HCT116 (cell line): ENCODE measurements at regions not wholly inside any gene's neighbourhood (a gene's known extent, or its start where the extent isn't known, plus 50 kb on each side); places are given as distances from the start of the nearest gene placed in this dataset.

Experiments
- ATAC-seq: fragments of 200-7000 bp; cut with Tn5 transposase; 2 replicates; pipeline ENCODE4 v1.9.1; 2020; ENCODE audit warnings: mild to moderate bottlenecking, moderate library complexity
- BruUV-seq: library from RNA; stranded (reverse); fragments of 400-500 nt; replicated peaks from 2 replicates; lab custom pipeline; 2021; lab: Mats Ljungman, UMichigan
- CTCF ChIA-PET: fragments of 300-600 bp; sonication (Branson Sonifier 250); formaldehyde crosslinking; loops from one replicate; lab custom pipeline; 2021; ENCODE audit warnings: antibody characterized with exemption; lab: Charles Lee
- POLR2A ChIA-PET: fragments of 300-600, 350-600 bp; sonication (Branson Sonifier 250); formaldehyde crosslinking; loops from one replicate; lab custom pipeline; 2021; ENCODE audit warnings: antibody characterized with exemption; lab: Charles Lee
- RAD21 ChIA-PET, 2 experiments: fragments of 300-600 bp; sonication (Branson Sonifier 250); formaldehyde crosslinking; loops; one replicate each; lab custom pipeline; 2023; ENCODE audit warnings: low total read pairs in 2 of 2; ENCODE audit not compliant: uncharacterized antibody in 2 of 2, unreplicated experiment in 2 of 2, low non-redundant PET in 1 of 2; lab: Charles Lee
- DNase-seq: peaks from one replicate; pipeline ENCODE4 v3.0.0-alpha.2; 2010; ENCODE audit warnings: low read depth, low spot score
- H2AFZ ChIP-seq: fragments of 200-600 bp; shearing (Covaris generic), sonication (generic); 2 replicates; pipeline ENCODE4 v1.6.1; 2017; ENCODE audit warnings: low read depth, mixed run types, mixed read lengths, antibody characterized with exemption, low read length; ENCODE audit not compliant: poor library complexity, severe bottlenecking
- H3K27ac ChIP-seq: 2 replicates; pipeline ENCODE4 v1.5.1; 2012; ENCODE audit warnings: low read depth, low read length
- H3K27me3 ChIP-seq: fragments of 200-600 bp; sonication (generic); 2 replicates; pipeline ENCODE4 v1.6.1; 2016; ENCODE audit warnings: mixed run types, low read length, mixed read lengths; ENCODE audit not compliant: insufficient read depth
- H3K36me3 ChIP-seq, 2 experiments: fragments of 200-500 bp in 1 of 2; fragments of 200-600 bp in 1 of 2; sonication (Bioruptor generic) in 1 of 2; sonication (generic) in 1 of 2; 2 replicates each; pipeline versions ENCODE4 v1.5.1 to v1.6.1; 2014 to 2016; ENCODE audit warnings: low read length in 2 of 2, inconsistent platforms in 1 of 2, mixed read lengths in 1 of 2, mixed run types in 1 of 2; ENCODE audit not compliant: insufficient read depth in 2 of 2, control insufficient read depth in 1 of 2
- H3K4me1 ChIP-seq, 2 experiments: fragments of 200-600 bp in 1 of 2; sonication (generic) in 1 of 2; 2 replicates each; pipeline versions ENCODE4 v1.5.1 to v1.6.1; 2012 to 2017; ENCODE audit warnings: low read length in 2 of 2, inconsistent platforms in 1 of 2, mild to moderate bottlenecking in 1 of 2, mixed read lengths in 1 of 2, mixed run types in 1 of 2, moderate library complexity in 1 of 2; ENCODE audit not compliant: insufficient read depth in 2 of 2, control insufficient read depth in 1 of 2
- H3K4me2 ChIP-seq: fragments of 200-600 bp; sonication (generic); 2 replicates; pipeline ENCODE4 v1.6.1; 2017; ENCODE audit warnings: mixed run types, low read length, mixed read lengths
- H3K4me3 ChIP-seq, 2 experiments: fragments of 200-600 bp in 1 of 2; sonication (generic) in 1 of 2; replicated peaks in 1 of 2; 2 replicates each; pipeline ENCODE4 v1.5.1; 2011 to 2016; ENCODE audit warnings: low read length in 2 of 2, control low read depth in 1 of 2, low read depth in 1 of 2, mild to moderate bottlenecking in 1 of 2, mixed read lengths in 1 of 2, mixed run types in 1 of 2
- H3K79me2 ChIP-seq: fragments of 200-600 bp; sonication (generic); 2 replicates; pipeline ENCODE4 v1.6.1; 2017; ENCODE audit warnings: mild to moderate bottlenecking, mixed run types, low read length, moderate library complexity, mixed read lengths; ENCODE audit not compliant: insufficient read depth
- H3K9ac ChIP-seq: fragments of 200-600 bp; sonication (generic); 2 replicates; pipeline ENCODE4 v1.6.1; 2016; ENCODE audit warnings: low read length, mixed read lengths
- H3K9me2 ChIP-seq: fragments of 200-600 bp; sonication (generic), shearing (Covaris generic); 2 replicates; pipeline ENCODE4 v1.6.1; 2017; ENCODE audit warnings: mixed run types, mild to moderate bottlenecking, moderate library complexity; ENCODE audit not compliant: insufficient read depth
- H3K9me3 ChIP-seq, 2 experiments: fragments of 200-500 bp in 1 of 2; fragments of 200-600 bp in 1 of 2; sonication (Bioruptor generic) in 1 of 2; sonication (generic) in 1 of 2; 2 replicates each; pipeline ENCODE4 v1.6.1; 2014 to 2017; ENCODE audit warnings: low read length in 2 of 2, mixed read lengths in 2 of 2, inconsistent platforms in 1 of 2, low read depth in 1 of 2, mild to moderate bottlenecking in 1 of 2, mixed run types in 1 of 2, moderate library complexity in 1 of 2; ENCODE audit not compliant: control insufficient read depth in 1 of 2, insufficient read depth in 1 of 2
- H4K20me1 ChIP-seq: fragments of 200-600 bp; sonication (generic), shearing (Covaris generic); 2 replicates; pipeline ENCODE4 v1.6.1; 2017; ENCODE audit warnings: mixed run types, mild to moderate bottlenecking, moderate library complexity; ENCODE audit not compliant: insufficient read depth
- ATF3 ChIP-seq: IDR thresholded peaks from 2 replicates; pipeline ENCODE4 v1.6.1; 2012
- CEBPB ChIP-seq: IDR thresholded peaks from 2 replicates; pipeline ENCODE4 v1.6.1; 2012; ENCODE audit warnings: low read depth
- EGR1 ChIP-seq: IDR thresholded peaks from 2 replicates; pipeline ENCODE4 v1.6.1; 2012; ENCODE audit warnings: low read depth
- ELF1 ChIP-seq: IDR thresholded peaks from 2 replicates; pipeline ENCODE4 v1.6.1; 2012; ENCODE audit warnings: low read depth, borderline replicate concordance
- EZH2 ChIP-seq: fragments of 200-600 bp; sonication (generic); IDR thresholded peaks from 2 replicates; pipeline ENCODE4 v1.6.1; 2017; ENCODE audit warnings: antibody characterized with exemption, mixed run types
- FOSL1 ChIP-seq: IDR thresholded peaks from 2 replicates; pipeline ENCODE4 v1.6.1; 2012; ENCODE audit warnings: low read depth
- JUND ChIP-seq: IDR thresholded peaks from 2 replicates; pipeline ENCODE4 v1.6.1; 2012
- POLR2A ChIP-seq: IDR thresholded peaks from 2 replicates; pipeline ENCODE4 v1.7.0; 2011; ENCODE audit warnings: borderline replicate concordance; ENCODE audit not compliant: insufficient read depth, insufficient read length; ENCODE audit errors: extremely low read depth
- RAD21 ChIP-seq: IDR thresholded peaks from 2 replicates; pipeline ENCODE4 v1.6.1; 2012; ENCODE audit warnings: low read depth, mild to moderate bottlenecking
- REST ChIP-seq: IDR thresholded peaks from 2 replicates; pipeline ENCODE4 v1.6.1; 2012; ENCODE audit warnings: low read depth
- SIN3A ChIP-seq: IDR thresholded peaks from 2 replicates; pipeline ENCODE4 v1.6.1; 2012; ENCODE audit warnings: low read depth
- SP1 ChIP-seq: IDR thresholded peaks from 2 replicates; pipeline ENCODE4 v1.6.1; 2012; ENCODE audit warnings: low read depth
- SRF ChIP-seq: IDR thresholded peaks from 2 replicates; pipeline ENCODE4 v1.6.1; 2012; ENCODE audit warnings: low read depth
- TCF7L2 ChIP-seq: IDR thresholded peaks from 2 replicates; pipeline ENCODE4 v1.7.0; 2011; ENCODE audit warnings: borderline replicate concordance, inconsistent platforms; ENCODE audit not compliant: insufficient read depth, insufficient read length; ENCODE audit errors: extremely low read depth
- YY1 ChIP-seq: IDR thresholded peaks from 2 replicates; pipeline ENCODE4 v1.6.1; 2011; ENCODE audit warnings: low read length, low read depth, moderate library complexity, mild to moderate bottlenecking; ENCODE audit not compliant: insufficient replicate concordance; ENCODE audit errors: extremely low read depth
- ZFX ChIP-seq: fragments of 450-650 bp; IDR thresholded peaks from 2 replicates; pipeline ENCODE4 v1.6.1; 2017
- ZNF274 ChIP-seq: fragments of 200-500 bp; sonication (Bioruptor generic); IDR thresholded peaks from 2 replicates; pipeline ENCODE4 v1.6.1; 2014; ENCODE audit warnings: mild to moderate bottlenecking, low read depth, low read length, inconsistent platforms
- intact Hi-C: fragments of 100-400 bp; cut with micrococcal nuclease; formaldehyde crosslinking; loops from 2 replicates; pipeline ENCODE4 v1.10.0; 2022
- TF ChIP-seq, protein P1 (sequence below), 3 experiments: fragments of 200-600 bp in 1 of 3; sonication (generic) in 1 of 3; IDR thresholded peaks in 2 of 3; conservative IDR thresholded peaks in 1 of 3; 2 replicates each; pipeline ENCODE4 v1.5.1; 2012 to 2017; ENCODE audit warnings: low read depth in 2 of 3, low read length in 2 of 3, antibody characterized with exemption in 1 of 3, borderline replicate concordance in 1 of 3, control low read depth in 1 of 3, mild to moderate bottlenecking in 1 of 3, mixed read lengths in 1 of 3, mixed run types in 1 of 3, moderate library complexity in 1 of 3; ENCODE audit not compliant: insufficient read depth in 1 of 3
- TF ChIP-seq, protein P2 (sequence below): IDR thresholded peaks from 2 replicates; pipeline ENCODE4 v1.6.1; 2011; ENCODE audit warnings: mild to moderate bottlenecking, low read length, moderate library complexity; ENCODE audit not compliant: insufficient replicate concordance; ENCODE audit errors: extremely low read depth

DNA sequence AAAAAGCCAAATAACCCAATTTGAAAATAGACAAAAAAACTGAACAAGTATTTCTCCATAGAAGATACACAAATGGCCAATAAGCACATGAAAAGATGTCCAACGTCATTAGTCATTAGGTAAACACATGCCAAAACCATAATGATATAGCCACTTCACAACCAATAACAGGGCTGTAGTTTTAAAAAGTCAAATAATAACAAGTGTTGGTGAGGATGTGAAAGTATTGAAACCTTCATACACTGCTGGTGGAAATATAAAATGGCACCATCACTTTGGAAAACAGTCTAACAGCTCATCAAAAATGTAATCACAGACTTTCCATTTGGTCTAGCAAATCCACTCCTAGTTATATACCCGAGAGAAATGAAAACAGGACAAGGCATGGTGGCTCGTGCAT lies 144.2 kb upstream of the CYP1B1 start:
- no peak for TF ChIP-seq ELF1
- TF ChIP-seq, protein P1, sequence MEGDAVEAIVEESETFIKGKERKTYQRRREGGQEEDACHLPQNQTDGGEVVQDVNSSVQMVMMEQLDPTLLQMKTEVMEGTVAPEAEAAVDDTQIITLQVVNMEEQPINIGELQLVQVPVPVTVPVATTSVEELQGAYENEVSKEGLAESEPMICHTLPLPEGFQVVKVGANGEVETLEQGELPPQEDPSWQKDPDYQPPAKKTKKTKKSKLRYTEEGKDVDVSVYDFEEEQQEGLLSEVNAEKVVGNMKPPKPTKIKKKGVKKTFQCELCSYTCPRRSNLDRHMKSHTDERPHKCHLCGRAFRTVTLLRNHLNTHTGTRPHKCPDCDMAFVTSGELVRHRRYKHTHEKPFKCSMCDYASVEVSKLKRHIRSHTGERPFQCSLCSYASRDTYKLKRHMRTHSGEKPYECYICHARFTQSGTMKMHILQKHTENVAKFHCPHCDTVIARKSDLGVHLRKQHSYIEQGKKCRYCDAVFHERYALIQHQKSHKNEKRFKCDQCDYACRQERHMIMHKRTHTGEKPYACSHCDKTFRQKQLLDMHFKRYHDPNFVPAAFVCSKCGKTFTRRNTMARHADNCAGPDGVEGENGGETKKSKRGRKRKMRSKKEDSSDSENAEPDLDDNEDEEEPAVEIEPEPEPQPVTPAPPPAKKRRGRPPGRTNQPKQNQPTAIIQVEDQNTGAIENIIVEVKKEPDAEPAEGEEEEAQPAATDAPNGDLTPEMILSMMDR (IDR thresholded peaks at IDR 0.05 in 2 of 3, conservative IDR thresholded peaks at IDR 0.05 in 1 of 3; ENCODE audit: borderline replicate concordance in 1 of 3, insufficient read depth in 1 of 3, low read depth in 2 of 3, low read length in 2 of 3) = no peak
- no peak for TF ChIP-seq TCF7L2
- TF ChIP-seq REST = no peak
- TF ChIP-seq SP1 = no peak
- TF ChIP-seq POLR2A = no peak
- TF ChIP-seq, protein P2, sequence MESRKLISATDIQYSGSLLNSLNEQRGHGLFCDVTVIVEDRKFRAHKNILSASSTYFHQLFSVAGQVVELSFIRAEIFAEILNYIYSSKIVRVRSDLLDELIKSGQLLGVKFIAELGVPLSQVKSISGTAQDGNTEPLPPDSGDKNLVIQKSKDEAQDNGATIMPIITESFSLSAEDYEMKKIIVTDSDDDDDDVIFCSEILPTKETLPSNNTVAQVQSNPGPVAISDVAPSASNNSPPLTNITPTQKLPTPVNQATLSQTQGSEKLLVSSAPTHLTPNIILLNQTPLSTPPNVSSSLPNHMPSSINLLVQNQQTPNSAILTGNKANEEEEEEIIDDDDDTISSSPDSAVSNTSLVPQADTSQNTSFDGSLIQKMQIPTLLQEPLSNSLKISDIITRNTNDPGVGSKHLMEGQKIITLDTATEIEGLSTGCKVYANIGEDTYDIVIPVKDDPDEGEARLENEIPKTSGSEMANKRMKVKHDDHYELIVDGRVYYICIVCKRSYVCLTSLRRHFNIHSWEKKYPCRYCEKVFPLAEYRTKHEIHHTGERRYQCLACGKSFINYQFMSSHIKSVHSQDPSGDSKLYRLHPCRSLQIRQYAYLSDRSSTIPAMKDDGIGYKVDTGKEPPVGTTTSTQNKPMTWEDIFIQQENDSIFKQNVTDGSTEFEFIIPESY = no peak
- TF ChIP-seq SRF = no peak
- TF ChIP-seq RAD21 = no peak
- no peak for TF ChIP-seq YY1
- TF ChIP-seq JUND = no peak
- no peak for TF ChIP-seq CEBPB
- TF ChIP-seq EZH2 = no peak
- TF ChIP-seq SIN3A = no peak
- TF ChIP-seq ATF3 = no peak
- no peak for TF ChIP-seq ZNF274
- TF ChIP-seq FOSL1 = no peak
- no peak for TF ChIP-seq ZFX
- TF ChIP-seq EGR1 = no peak
- DNase-seq (no peak), ATAC-seq (no peak)
- Histone ChIP-seq H3K36me3 (no peaks in the 10 kb centered on the region), H3K4me1 (peaks cover 5 to 6% of the 10 kb centered on the region in 2 experiments; a peak in 2 of 4 replicates), H2AFZ (no peak overlapping the region), H3K79me2 (no peaks in the 10 kb centered on the region), H3K4me2 (no peak overlapping the region), H4K20me1 (no peaks in the 10 kb centered on the region), H3K4me3 (no peak overlapping the region), H3K27me3 (no peaks in the 10 kb centered on the region), H3K9me3 (no peaks in the 10 kb centered on the region), H3K27ac (no peak overlapping the region), H3K9ac (no peak overlapping the region), H3K9me2 (no peaks in the 10 kb centered on the region)
- no TSS peak for BruUV-seq
- ChIA-PET RAD21 (no interaction called here), POLR2A (no interaction called here), CTCF (no interaction called here)
- intact Hi-C loops = no loop called here
